Cardiac muscle cell (in vitro differentiated cells and primary cell): ENCODE measurements at regions not wholly inside any gene's neighbourhood (a gene's known extent, or its start where the extent isn't known, plus 50 kb on each side); places are given as distances from the start of the nearest gene placed in this dataset.
"Not testable (repeated sequence)": the region's sequence is repeated elsewhere in the genome, so short reads cannot be mapped to it uniquely, and the experiment has no call there.

Source experiments
- DNase-seq, 2 donors: peaks; one replicate each; pipeline versions ENCODE4 v3.0.0 to v3.0.0-alpha.2; 2010 to 2017; ENCODE audit warnings: low read depth in 1 of 2, low spot score in 1 of 2
- H3K27ac ChIP-seq: fragments of 200-600 bp; sonication (generic); 2 replicates; pipeline ENCODE4 v1.5.1; 2016
- H3K27me3 ChIP-seq: fragments of 200-600 bp; sonication (generic); 2 replicates; pipeline ENCODE4 v1.6.0; 2016; ENCODE audit warnings: control low read depth
- H3K36me3 ChIP-seq: fragments of 200-600 bp; sonication (generic); 2 replicates; pipeline ENCODE4 v1.5.1; 2016; ENCODE audit warnings: control low read depth
- H3K4me1 ChIP-seq: fragments of 200-600 bp; sonication (generic); 2 replicates; pipeline ENCODE4 v1.8.1; 2017; ENCODE audit warnings: low read depth, mild to moderate bottlenecking, mixed run types
- H3K4me3 ChIP-seq: fragments of 200-600 bp; sonication (generic); 2 replicates; pipeline ENCODE4 v1.5.1; 2016; ENCODE audit warnings: mild to moderate bottlenecking
- H3K9me3 ChIP-seq: fragments of 200-600 bp; sonication (generic); 2 replicates; pipeline ENCODE4 v1.5.1; 2017; ENCODE audit warnings: low read depth, mild to moderate bottlenecking, control low read depth
- TF ChIP-seq, protein P1 (sequence below): IDR thresholded peaks from 2 replicates; pipeline ENCODE4 v1.5.1; 2012; ENCODE audit warnings: low read depth, mild to moderate bottlenecking, low read length

DNA sequence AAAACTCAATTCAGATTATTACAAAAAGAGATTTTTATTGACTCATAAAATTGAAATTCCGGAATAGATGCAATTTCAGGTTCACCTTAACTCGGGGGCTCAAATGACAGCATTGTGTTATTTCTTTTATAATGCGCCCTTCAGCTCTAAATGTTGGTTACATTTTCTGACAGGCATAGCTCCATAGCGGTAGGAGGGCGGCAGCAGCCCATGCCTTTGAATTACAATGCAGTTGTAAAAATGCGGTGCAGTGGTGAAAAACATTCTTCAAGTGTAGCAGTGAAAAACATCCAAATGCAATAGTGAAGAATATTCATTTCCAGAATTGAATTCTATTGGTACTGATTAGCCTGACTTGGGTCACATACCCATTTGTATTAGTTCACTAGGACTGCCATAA lies 215.3 kb upstream of the PKP2 start:
- H3K27ac ChIP-seq, result no peak overlapping the region

DNA sequence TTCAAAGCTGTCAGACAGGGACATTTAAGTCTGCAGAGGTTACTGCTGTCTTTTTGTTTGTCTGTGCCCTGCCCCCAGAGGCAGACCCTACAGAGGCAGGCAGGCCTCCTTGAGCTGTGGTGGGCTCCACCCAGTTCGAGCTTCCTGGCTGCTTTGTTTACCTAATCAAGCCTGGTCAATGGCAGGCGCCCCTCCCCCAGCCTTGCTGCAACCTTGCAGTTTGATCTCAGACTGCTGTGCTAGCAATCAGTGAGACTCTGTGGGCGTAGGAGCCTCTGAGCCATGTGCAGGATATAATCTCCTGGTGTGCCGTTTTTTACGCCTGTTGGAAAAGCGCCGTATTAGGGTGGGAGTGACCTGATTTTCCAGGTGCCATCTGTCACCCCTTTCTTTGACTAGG lies 211.2 kb upstream of the PKP2 start:
- H3K36me3 ChIP-seq, H3K27ac ChIP-seq, H3K4me3 ChIP-seq, DNase-seq, H3K9me3 ChIP-seq, H3K27me3 ChIP-seq, H3K4me1 ChIP-seq: not testable (repeated sequence)

More for the DNA sequence above, 215.3 kb upstream of the PKP2 start:
- DNase-seq, result no peak
- TF ChIP-seq, protein P1, sequence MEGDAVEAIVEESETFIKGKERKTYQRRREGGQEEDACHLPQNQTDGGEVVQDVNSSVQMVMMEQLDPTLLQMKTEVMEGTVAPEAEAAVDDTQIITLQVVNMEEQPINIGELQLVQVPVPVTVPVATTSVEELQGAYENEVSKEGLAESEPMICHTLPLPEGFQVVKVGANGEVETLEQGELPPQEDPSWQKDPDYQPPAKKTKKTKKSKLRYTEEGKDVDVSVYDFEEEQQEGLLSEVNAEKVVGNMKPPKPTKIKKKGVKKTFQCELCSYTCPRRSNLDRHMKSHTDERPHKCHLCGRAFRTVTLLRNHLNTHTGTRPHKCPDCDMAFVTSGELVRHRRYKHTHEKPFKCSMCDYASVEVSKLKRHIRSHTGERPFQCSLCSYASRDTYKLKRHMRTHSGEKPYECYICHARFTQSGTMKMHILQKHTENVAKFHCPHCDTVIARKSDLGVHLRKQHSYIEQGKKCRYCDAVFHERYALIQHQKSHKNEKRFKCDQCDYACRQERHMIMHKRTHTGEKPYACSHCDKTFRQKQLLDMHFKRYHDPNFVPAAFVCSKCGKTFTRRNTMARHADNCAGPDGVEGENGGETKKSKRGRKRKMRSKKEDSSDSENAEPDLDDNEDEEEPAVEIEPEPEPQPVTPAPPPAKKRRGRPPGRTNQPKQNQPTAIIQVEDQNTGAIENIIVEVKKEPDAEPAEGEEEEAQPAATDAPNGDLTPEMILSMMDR, result no peak
- H3K4me1 ChIP-seq, result no peaks in the 10 kb centered on the region
- no peaks in the 10 kb centered on the region for H3K27me3 ChIP-seq
- no peak overlapping the region for H3K4me3 ChIP-seq
- H3K36me3 ChIP-seq, result no peaks in the 10 kb centered on the region
- no peaks in the 10 kb centered on the region for H3K9me3 ChIP-seq

DNA sequence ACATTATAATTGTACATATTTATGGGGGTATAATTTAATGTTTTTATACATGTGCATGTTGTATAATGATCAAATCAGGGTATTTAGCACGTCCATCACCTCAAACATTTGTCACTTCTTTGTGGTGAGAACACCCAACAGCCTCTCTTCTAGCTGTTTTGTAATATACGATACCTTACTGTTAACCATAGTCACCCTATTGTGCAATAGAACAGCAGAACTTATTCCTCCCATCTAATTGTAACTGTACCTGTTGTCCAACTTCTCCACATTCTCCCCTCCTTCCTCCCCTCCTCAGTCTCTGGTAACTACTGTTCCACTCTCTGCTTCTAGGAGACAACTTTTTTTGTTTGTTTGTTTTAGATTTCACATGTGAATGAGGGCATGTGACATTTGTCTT lies 197.0 kb upstream of the PKP2 start:
- H3K9me3 ChIP-seq, result no peaks in the 10 kb centered on the region
- H3K27me3 ChIP-seq, result no peaks in the 10 kb centered on the region
- DNase-seq, result no peak
- no peaks in the 10 kb centered on the region for H3K36me3 ChIP-seq
- TF ChIP-seq, protein P1, result no peak
- H3K27ac ChIP-seq, result no peak overlapping the region
- no peak overlapping the region for H3K4me3 ChIP-seq
- no peaks in the 10 kb centered on the region for H3K4me1 ChIP-seq

DNA sequence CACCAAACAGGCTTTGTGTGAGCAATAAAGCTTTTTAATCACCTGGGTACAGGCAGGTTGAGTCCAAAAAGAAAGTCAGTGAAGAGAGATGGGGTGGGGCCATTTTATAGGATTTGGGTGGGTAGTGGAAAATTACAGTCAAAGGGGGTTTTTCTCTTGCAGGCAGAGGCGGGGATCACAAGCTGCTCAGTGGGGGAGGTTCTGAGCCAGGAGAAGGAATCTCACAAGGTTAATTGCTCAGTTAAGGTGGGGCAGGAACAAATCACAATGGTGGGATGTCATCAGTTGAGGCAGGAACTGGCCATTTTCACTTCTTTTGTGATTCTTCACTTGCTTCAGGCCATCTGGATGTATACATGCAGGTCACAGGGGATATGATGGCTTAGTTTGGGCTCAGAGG lies 191.3 kb upstream of the PKP2 start:
- H3K4me3 ChIP-seq, H3K9me3 ChIP-seq, H3K27ac ChIP-seq, H3K36me3 ChIP-seq, H3K4me1 ChIP-seq, DNase-seq, H3K27me3 ChIP-seq: not testable (repeated sequence)

DNA sequence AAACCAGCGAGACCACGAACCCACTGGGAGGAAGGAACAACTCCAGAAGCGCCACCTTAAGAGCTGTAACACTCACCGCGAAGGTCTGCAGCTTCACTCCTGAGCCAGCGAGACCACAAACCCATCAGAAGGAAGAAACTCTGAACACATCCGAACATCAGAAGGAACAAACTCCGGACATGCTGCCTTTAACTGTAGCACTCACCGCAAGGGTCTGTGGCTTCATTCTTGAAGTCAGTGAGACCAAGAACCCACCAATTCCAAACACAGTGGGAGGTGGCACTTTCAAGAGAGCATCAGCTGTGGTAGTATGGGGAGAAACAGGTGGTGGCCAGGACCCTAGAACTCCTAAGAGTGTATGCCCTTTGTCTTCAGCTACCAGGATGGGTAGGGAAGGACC lies 179.8 kb upstream of the PKP2 start:
- not testable (repeated sequence) for H3K4me1 ChIP-seq, H3K27ac ChIP-seq, H3K36me3 ChIP-seq, H3K27me3 ChIP-seq, H3K4me3 ChIP-seq, DNase-seq, H3K9me3 ChIP-seq

DNA sequence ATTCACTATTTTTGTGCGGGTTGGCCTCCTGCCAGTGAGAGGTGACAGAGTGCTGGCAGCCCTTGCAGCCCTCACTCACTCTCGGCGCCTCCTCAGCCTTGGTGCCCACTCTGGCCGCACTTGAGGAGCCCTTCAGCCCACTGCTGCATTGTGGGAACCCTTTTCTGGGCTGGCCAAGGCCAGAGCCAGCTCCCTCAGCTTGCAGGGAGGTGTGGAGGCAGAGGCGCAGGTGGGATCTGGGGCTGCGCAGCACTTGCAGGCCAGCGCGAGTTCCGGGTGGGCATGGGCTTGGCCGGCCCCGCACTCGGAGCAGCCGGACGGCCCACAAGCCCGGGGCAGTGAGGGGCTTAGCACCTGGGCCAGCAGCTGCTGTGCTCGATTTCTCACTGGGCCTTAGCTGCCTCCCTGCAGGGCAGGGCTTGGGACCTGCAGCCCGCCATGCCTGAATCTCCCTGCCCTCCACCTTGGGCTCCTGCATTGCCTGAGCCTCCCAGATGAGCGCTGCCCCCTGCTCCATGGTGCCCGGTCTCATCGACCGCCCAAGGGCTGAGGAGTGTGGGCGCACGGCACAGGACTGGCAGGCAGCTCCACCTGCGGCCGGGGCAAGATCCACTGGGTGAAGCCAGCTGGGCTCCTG lies 178.7 kb upstream of the PKP2 start:
- not testable (repeated sequence) for H3K36me3 ChIP-seq, H3K4me3 ChIP-seq, H3K9me3 ChIP-seq, H3K4me1 ChIP-seq, H3K27ac ChIP-seq, H3K27me3 ChIP-seq, DNase-seq

DNA sequence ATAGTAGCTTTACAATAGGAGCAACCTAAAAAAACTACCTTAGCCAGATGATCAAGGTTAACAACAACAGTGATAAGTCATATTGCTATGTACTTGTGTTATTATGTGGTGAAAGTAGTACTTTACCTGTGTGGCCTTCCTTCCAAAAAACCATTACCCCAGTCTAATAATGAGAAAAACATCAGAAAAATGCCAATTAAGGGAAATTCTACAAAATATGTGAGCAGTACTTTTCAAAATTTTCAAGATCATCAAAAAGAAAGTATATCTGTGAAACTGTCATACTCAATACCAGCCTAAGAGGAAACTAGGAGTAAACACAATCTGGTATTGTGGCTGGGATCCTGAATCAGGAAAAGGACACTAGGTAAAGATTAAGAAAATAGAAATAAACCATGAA lies 165.3 kb upstream of the PKP2 start:
- no peak for DNase-seq

More for the DNA sequence above, 165.3 kb upstream of the PKP2 start:
- Histone ChIP-seq H3K4me1 (peaks cover 5% of the 10 kb centered on the region), H3K9me3 (no peaks in the 10 kb centered on the region), H3K36me3 (no peaks in the 10 kb centered on the region), H3K27me3 (no peaks in the 10 kb centered on the region), H3K27ac (no peak overlapping the region), H3K4me3 (no peak overlapping the region)
- TF ChIP-seq, protein P1, result no peak
